ENCODE measurements at regions not wholly inside any gene's neighbourhood (a gene's known extent, or its start where the extent isn't known, plus 50 kb on each side); places are given as distances from the start of the nearest gene placed in this dataset.

GRCh38 chr4:156118507-156119220 lies 165.0 kb upstream of the CTSO start:
- no peaks in the 10 kb centered on the region for H3K36me3 ChIP-seq (ENCODE audit: low read depth)

GRCh38 chr4:156117743-156118142 lies 164.1 kb upstream of the CTSO start:
- CTCF ChIA-PET = no interaction called here
- Histone ChIP-seq H3K9me2 (ENCODE audit: insufficient read depth) (no peaks in the 10 kb centered on the region), H3K36me3 (ENCODE audit: low read depth) (no peaks in the 10 kb centered on the region), H3K27ac (no peak overlapping the region), H3K79me2 (ENCODE audit: low read depth) (no peaks in the 10 kb centered on the region), H3K4me1 (replicated peaks; ENCODE audit: insufficient read depth) (peaks cover 13% of the 10 kb centered on the region; the same call in 1 of the 2 replicates), H3K9me3 (ENCODE audit: insufficient read depth, low read depth) (no peaks in the 10 kb centered on the region), H3K27me3 (ENCODE audit: insufficient read depth, low read depth) (no peaks in the 10 kb centered on the region), H3K4me3 (no peak overlapping the region), H4K20me1 (ENCODE audit: insufficient read depth) (no peaks in the 10 kb centered on the region), H2AFZ (no peak overlapping the region), H3K4me2 (no peak overlapping the region), H3F3A (ENCODE audit: insufficient read depth, low read depth) (no peaks in the 10 kb centered on the region)
- no peak for DNase-seq
- intact Hi-C loops (cut with micrococcal nuclease; ENCODE audit: unreplicated experiment) = loop anchor here (10.0 kb wide), 1 partner anchor 1857 kb away; no protein-coding TSS in a partner anchor
- BruUV-seq (replicated peaks) = no TSS peak
- POLR2A ChIA-PET (ENCODE audit: unreplicated experiment) = no interaction called here
- TF ChIP-seq CTCF (conservative IDR thresholded peaks at IDR 0.05) (no peak), EZH2 (IDR thresholded peaks at IDR 0.05; ENCODE audit: low read depth) (no peak)

More at GRCh38 chr4:156118507-156119220, 165.0 kb upstream of the CTSO start:
- H3K27me3 ChIP-seq (ENCODE audit: insufficient read depth, low read depth) = no peaks in the 10 kb centered on the region
- TF ChIP-seq CTCF (conservative IDR thresholded peaks at IDR 0.05) (no peak), EZH2 (IDR thresholded peaks at IDR 0.05; ENCODE audit: low read depth) (no peak)
- no peaks in the 10 kb centered on the region for H3K9me3 ChIP-seq (ENCODE audit: insufficient read depth, low read depth)
- H3K4me3 ChIP-seq = no peak overlapping the region
- DNase-seq = no peak
- BruUV-seq (replicated peaks) = no TSS peak
- intact Hi-C loops (cut with micrococcal nuclease; ENCODE audit: unreplicated experiment) = loop anchor here (10.0 kb wide), 1 partner anchor 1856 kb away; no protein-coding TSS in a partner anchor
- no peaks in the 10 kb centered on the region for H3K9me2 ChIP-seq (ENCODE audit: insufficient read depth)
- peaks cover 13% of the 10 kb centered on the region; the same call in 1 of the 2 replicates for H3K4me1 ChIP-seq (replicated peaks; ENCODE audit: insufficient read depth)
- POLR2A ChIA-PET (ENCODE audit: unreplicated experiment) = no interaction called here
- H3K79me2 ChIP-seq (ENCODE audit: low read depth) = no peaks in the 10 kb centered on the region
- no peak overlapping the region for H2AFZ ChIP-seq
- no peaks in the 10 kb centered on the region for H4K20me1 ChIP-seq (ENCODE audit: insufficient read depth)
- H3K27ac ChIP-seq = no peak overlapping the region
- no peaks in the 10 kb centered on the region for H3F3A ChIP-seq (ENCODE audit: insufficient read depth, low read depth)
- CTCF ChIA-PET = no interaction called here
- H3K4me2 ChIP-seq = no peak overlapping the region

GRCh38 chr4:156116991-156117390 lies 163.3 kb upstream of the CTSO start:
- no peak overlapping the region for H3K27ac ChIP-seq
- CTCF ChIA-PET = interaction anchor here (0.6 kb wide), 1 partner anchor 260 kb away, joined by 4 read pairs; no protein-coding TSS in a partner anchor
- no peaks in the 10 kb centered on the region for H4K20me1 ChIP-seq (ENCODE audit: insufficient read depth)
- peaks cover 13% of the 10 kb centered on the region; the same call in 1 of the 2 replicates for H3K4me1 ChIP-seq (replicated peaks; ENCODE audit: insufficient read depth)
- TF ChIP-seq EZH2 (IDR thresholded peaks at IDR 0.05; ENCODE audit: low read depth) (no peak), CTCF (conservative IDR thresholded peaks at IDR 0.05) (no peak)
- H3K27me3 ChIP-seq (ENCODE audit: insufficient read depth, low read depth) = no peaks in the 10 kb centered on the region
- intact Hi-C loops (cut with micrococcal nuclease; ENCODE audit: unreplicated experiment) = loop anchor here (10.0 kb wide), 1 partner anchor 1858 kb away; no protein-coding TSS in a partner anchor
- no peak overlapping the region for H3K4me2 ChIP-seq
- no peaks in the 10 kb centered on the region for H3K36me3 ChIP-seq (ENCODE audit: low read depth)
- POLR2A ChIA-PET (ENCODE audit: unreplicated experiment) = interaction anchor here (0.5 kb wide), 1 partner anchor 153 kb away, joined by 3 read pairs; no protein-coding TSS in a partner anchor
- no peak overlapping the region for H2AFZ ChIP-seq
- no peak overlapping the region for H3K4me3 ChIP-seq
- H3K9me3 ChIP-seq (ENCODE audit: insufficient read depth, low read depth) = no peaks in the 10 kb centered on the region
- H3K79me2 ChIP-seq (ENCODE audit: low read depth) = no peaks in the 10 kb centered on the region
- H3K9me2 ChIP-seq (ENCODE audit: insufficient read depth) = no peaks in the 10 kb centered on the region
- no TSS peak for BruUV-seq (replicated peaks)
- no peak for DNase-seq
- H3F3A ChIP-seq (ENCODE audit: insufficient read depth, low read depth) = no peaks in the 10 kb centered on the region
